OCI-LY3 (cell line): ENCODE measurements at regions not wholly inside any gene's neighbourhood (a gene's known extent, or its start where the extent isn't known, plus 50 kb on each side); places are given as distances from the start of the nearest gene placed in this dataset.
"Not testable (repeated sequence)": the region's sequence is repeated elsewhere in the genome, so short reads cannot be mapped to it uniquely, and the experiment has no call there.

ENCODE experiments used
- H2AFZ ChIP-seq: fragments of 200-600, 300-600 bp; shearing (Covaris generic); 2 replicates; pipeline ENCODE4 v1.6.0; 2014; ENCODE audit warnings: antibody characterized with exemption, low read depth, low read length
- H3K27ac ChIP-seq: fragments of 200-600, 300-600 bp; sonication (generic); 2 replicates; pipeline ENCODE4 v1.5.1; 2014; ENCODE audit warnings: mild to moderate bottlenecking, low read length, moderate library complexity, mixed read lengths
- H3K27me3 ChIP-seq: fragments of 200-600, 300-600 bp; sonication (generic); 2 replicates; pipeline ENCODE4 v1.6.1; 2014; ENCODE audit warnings: low read depth, low read length, mixed read lengths
- H3K36me3 ChIP-seq: fragments of 200-600, 300-600 bp; sonication (generic); replicated peaks from 2 replicates; pipeline ENCODE3; 2014; ENCODE audit warnings: low read depth, low read length, mixed read lengths
- H3K4me1 ChIP-seq: fragments of 300-600, 200-600 bp; sonication (generic); 2 replicates; pipeline ENCODE4 v1.6.1; 2014; ENCODE audit warnings: low read length, mixed read lengths
- H3K4me2 ChIP-seq: fragments of 200-600, 300-600 bp; sonication (generic); 2 replicates; pipeline ENCODE4 v1.6.1; 2014; ENCODE audit warnings: low read length, mixed read lengths
- H3K4me3 ChIP-seq: fragments of 300-600, 200-600 bp; sonication (generic); 2 replicates; pipeline ENCODE4 v1.5.1; 2014; ENCODE audit warnings: antibody characterized with exemption, mild to moderate bottlenecking, low read length, moderate library complexity
- H3K79me2 ChIP-seq: fragments of 300-600, 200-600 bp; shearing (Covaris generic); 2 replicates; pipeline ENCODE4 v1.6.1; 2014; ENCODE audit warnings: mild to moderate bottlenecking, low read length, mixed read lengths
- H3K9ac ChIP-seq: fragments of 300-600, 200-600 bp; shearing (Covaris generic); 2 replicates; pipeline ENCODE4 v1.6.0; 2014; ENCODE audit warnings: mild to moderate bottlenecking, low read length, moderate library complexity
- H3K9me3 ChIP-seq: fragments of 200-600, 300-600 bp; shearing (Covaris generic); 2 replicates; pipeline ENCODE4 v1.6.1; 2014; ENCODE audit warnings: low read length, mixed read lengths; ENCODE audit not compliant: insufficient read depth
- H4K20me1 ChIP-seq: fragments of 200-600, 300-600 bp; sonication (generic); 2 replicates; pipeline ENCODE4 v1.6.1; 2016; ENCODE audit warnings: low read length, mixed read lengths; ENCODE audit not compliant: insufficient read depth
- EZH2phosphoT487 ChIP-seq: fragments of 200-600 bp; shearing (Covaris generic); IDR thresholded peaks from 2 replicates; pipeline ENCODE4 v1.6.1; 2018; ENCODE audit warnings: antibody characterized with exemption, mixed run types, low read depth
- TF ChIP-seq, protein P1 (sequence below): fragments of 200-600, 300-600 bp; sonication (generic); IDR thresholded peaks from 2 replicates; pipeline ENCODE4 v1.5.1; 2014; ENCODE audit warnings: antibody characterized with exemption, low read length, low read depth

DNA sequence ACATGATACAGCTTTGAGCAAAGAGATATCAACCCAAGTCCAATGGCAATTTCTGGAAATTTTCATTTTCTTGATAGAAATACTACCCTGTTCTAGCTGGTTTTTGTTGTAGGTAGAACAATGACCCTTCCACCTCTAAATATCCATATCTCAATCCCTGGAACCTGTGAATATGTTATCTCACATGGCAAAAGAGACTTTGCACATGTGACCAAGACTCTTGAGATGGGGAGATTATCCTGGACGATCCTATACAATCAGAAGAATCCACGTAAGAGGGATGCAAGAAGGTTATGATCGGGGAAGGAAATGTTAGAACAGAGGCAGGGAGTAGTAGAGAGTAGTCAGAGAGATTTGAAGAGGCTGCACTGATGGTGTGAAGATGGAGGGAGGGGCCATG, 124.9 kb downstream of the CCDC71L start:
- Histone ChIP-seq H3K27me3 (no peaks in the 10 kb centered on the region), H3K79me2 (no peaks in the 10 kb centered on the region), H3K4me2 (no peak overlapping the region), H3K4me3 (no peak overlapping the region), H2AFZ (no peak overlapping the region), H3K9me3 (no peaks in the 10 kb centered on the region), H3K27ac (no peak overlapping the region), H3K4me1 (no peaks in the 10 kb centered on the region), H4K20me1 (no peaks in the 10 kb centered on the region), H3K36me3 (no peaks in the 10 kb centered on the region), H3K9ac (no peak overlapping the region)
- TF ChIP-seq, protein P1, sequence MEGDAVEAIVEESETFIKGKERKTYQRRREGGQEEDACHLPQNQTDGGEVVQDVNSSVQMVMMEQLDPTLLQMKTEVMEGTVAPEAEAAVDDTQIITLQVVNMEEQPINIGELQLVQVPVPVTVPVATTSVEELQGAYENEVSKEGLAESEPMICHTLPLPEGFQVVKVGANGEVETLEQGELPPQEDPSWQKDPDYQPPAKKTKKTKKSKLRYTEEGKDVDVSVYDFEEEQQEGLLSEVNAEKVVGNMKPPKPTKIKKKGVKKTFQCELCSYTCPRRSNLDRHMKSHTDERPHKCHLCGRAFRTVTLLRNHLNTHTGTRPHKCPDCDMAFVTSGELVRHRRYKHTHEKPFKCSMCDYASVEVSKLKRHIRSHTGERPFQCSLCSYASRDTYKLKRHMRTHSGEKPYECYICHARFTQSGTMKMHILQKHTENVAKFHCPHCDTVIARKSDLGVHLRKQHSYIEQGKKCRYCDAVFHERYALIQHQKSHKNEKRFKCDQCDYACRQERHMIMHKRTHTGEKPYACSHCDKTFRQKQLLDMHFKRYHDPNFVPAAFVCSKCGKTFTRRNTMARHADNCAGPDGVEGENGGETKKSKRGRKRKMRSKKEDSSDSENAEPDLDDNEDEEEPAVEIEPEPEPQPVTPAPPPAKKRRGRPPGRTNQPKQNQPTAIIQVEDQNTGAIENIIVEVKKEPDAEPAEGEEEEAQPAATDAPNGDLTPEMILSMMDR: no peak
- no peak for TF ChIP-seq EZH2phosphoT487

DNA sequence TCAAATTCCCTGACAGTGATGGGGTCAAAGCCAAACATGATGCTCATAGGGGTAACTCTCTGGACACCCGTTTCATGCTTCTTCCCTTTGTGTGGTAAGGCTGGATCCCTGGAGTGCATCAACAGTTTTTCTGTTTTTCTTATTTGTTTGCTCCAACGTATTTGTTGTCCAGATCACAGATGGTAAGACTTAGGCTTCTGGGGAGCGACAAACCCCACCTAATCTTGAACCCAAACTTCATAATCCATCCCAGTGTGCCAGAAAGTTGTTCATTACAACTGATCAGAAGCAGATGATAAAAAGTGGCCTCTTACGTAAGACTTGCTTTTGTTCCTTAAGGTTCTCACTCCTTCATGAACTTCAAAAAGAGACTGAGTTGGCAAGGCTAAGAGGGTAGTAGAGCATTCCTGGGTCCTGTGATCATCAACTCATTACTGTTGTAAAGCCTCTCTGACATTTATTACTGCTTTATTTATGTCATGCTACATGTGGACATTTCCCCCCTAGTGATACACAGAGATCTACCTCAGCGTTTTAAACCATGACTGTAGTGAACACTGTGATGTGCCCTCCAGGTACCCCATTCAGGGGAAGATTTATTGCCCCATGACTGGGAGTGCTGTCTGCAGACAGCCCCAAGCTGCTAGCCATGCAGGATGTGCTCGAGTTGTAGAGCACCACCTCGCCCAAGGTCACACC, 125.6 kb downstream of the CCDC71L start:
- H3K27me3 ChIP-seq: no peaks in the 10 kb centered on the region
- no peaks in the 10 kb centered on the region for H3K79me2 ChIP-seq
- no peak overlapping the region for H3K4me2 ChIP-seq
- H3K4me1 ChIP-seq: no peaks in the 10 kb centered on the region
- H3K27ac ChIP-seq: no peak overlapping the region
- no peaks in the 10 kb centered on the region for H3K9me3 ChIP-seq
- no peak overlapping the region for H2AFZ ChIP-seq
- no peak overlapping the region for H3K9ac ChIP-seq
- no peak overlapping the region for H3K4me3 ChIP-seq
- H3K36me3 ChIP-seq: no peaks in the 10 kb centered on the region
- no peaks in the 10 kb centered on the region for H4K20me1 ChIP-seq
- TF ChIP-seq, protein P1: no peak
- TF ChIP-seq EZH2phosphoT487: no peak

DNA sequence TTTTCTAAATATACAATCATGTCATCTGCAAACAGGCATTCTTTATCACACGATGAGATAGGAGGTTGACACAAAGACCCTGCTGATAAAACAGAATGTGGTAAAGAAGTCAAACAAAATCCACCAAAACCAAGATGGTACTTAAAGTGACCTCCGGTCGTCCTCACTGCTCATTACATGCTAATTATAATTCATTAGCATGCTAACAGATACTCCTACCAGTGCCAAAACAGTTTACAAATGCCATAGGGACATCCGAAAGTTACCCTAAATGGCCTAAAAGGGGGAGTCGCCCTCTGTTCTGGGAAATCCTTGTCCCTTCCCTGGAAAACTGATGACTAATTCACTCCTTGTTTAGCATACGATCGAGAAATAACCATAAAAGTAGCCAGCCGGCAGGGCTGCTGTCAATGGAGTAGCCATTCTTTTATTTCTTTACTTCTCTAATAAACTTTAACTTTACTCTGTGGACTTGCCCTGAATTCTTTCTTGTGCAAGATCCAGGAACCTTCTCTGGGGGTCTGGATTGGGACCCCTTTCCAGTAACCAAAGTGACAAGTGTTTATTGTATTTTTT, 126.6 kb downstream of the CCDC71L start:
- no peak overlapping the region for H3K9ac ChIP-seq
- no peak overlapping the region for H2AFZ ChIP-seq

DNA sequence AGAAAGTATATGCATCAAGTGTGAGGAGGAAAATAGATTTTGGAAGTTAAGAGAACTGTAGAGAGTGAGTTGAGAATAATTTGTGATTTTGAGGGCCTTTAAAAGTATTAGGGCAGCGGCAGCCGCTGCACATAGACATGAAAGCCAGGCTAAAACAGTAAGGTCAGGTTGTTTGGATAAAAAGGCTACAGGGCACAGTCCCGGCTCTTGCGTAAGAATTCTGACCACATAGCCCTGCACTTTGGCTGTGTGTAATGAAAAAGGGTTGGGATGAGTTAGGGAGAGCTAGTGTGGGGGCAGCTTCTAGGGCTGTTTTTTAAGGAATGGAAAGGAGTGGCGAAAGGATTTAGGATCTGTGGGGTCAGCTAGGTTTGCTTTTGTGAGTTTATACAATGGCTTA, 130.8 kb downstream of the CCDC71L start:
- H3K4me3 ChIP-seq, H3K4me2 ChIP-seq, H3K79me2 ChIP-seq, H3K27ac ChIP-seq, H2AFZ ChIP-seq, H4K20me1 ChIP-seq, H3K9me3 ChIP-seq, H3K36me3 ChIP-seq, H3K27me3 ChIP-seq, H3K4me1 ChIP-seq, H3K9ac ChIP-seq: not testable (repeated sequence)

More for the DNA sequence above, 126.6 kb downstream of the CCDC71L start:
- no peaks in the 10 kb centered on the region for H3K4me1 ChIP-seq
- no peak overlapping the region for H3K27ac ChIP-seq
- TF ChIP-seq EZH2phosphoT487: no peak
- TF ChIP-seq, protein P1: no peak
- no peaks in the 10 kb centered on the region for H3K9me3 ChIP-seq
- H3K36me3 ChIP-seq: no peaks in the 10 kb centered on the region
- no peak overlapping the region for H3K4me3 ChIP-seq
- no peaks in the 10 kb centered on the region for H4K20me1 ChIP-seq
- H3K27me3 ChIP-seq: no peaks in the 10 kb centered on the region
- H3K4me2 ChIP-seq: no peak overlapping the region
- no peaks in the 10 kb centered on the region for H3K79me2 ChIP-seq

DNA sequence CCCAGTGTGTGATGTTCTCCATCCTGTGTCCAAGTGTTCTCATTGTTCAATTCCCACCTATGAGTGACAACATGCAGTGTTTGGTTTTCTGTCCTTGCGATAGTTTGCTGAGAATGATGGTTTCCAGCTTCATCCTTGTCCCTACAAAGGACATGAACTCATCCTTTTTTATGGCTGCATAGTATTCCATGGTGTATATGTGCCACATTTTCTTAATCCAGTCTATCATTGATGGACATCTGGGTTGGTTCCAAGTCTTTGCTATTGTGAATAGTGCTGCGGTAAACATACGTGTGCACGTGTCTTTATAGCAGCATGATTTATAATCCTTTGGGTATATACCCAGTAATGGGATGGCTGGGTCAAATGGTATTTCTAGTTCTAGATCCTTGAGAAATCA, 134.3 kb downstream of the CCDC71L start:
- not testable (repeated sequence) for H3K4me1 ChIP-seq, H3K27me3 ChIP-seq, H3K36me3 ChIP-seq, H3K9me3 ChIP-seq, H3K4me3 ChIP-seq, H3K79me2 ChIP-seq, H3K27ac ChIP-seq, H2AFZ ChIP-seq, H3K4me2 ChIP-seq, H4K20me1 ChIP-seq, H3K9ac ChIP-seq
